Cardiac fibroblast (primary cell): ENCODE measurements at regions not wholly inside any gene's neighbourhood (a gene's known extent, or its start where the extent isn't known, plus 50 kb on each side); places are given as distances from the start of the nearest gene placed in this dataset.

ENCODE experiments used
- DNase-seq, 2 donors: peaks; one replicate each; pipeline versions ENCODE4 v3.0.0 to v3.0.0-alpha.2; 2010; ENCODE audit warnings: low read depth in 2 of 2
- H3K4me3 ChIP-seq, 2 donors: replicated peaks in 1 of 2; 1 replicate in 1 of 2; 2 replicates in 1 of 2; pipeline ENCODE4 v1.5.1; 2011; ENCODE audit warnings: low read depth in 2 of 2, low read length in 2 of 2, mild to moderate bottlenecking in 2 of 2, moderate library complexity in 1 of 2
- CTCF ChIP-seq: IDR thresholded peaks from one replicate; pipeline ENCODE4 v1.5.1; 2011; ENCODE audit warnings: low read depth, mild to moderate bottlenecking, low read length, inconsistent platforms

- H3K4me3 ChIP-seq = no peak overlapping the region
- no peak for DNase-seq
- TF ChIP-seq CTCF = no peak
Observed at GRCh38 chr6:169960521-169960885, 209.1 kb downstream of the ERMARD start.

GRCh38 chr6:169960003-169960344, 208.6 kb downstream of the ERMARD start:
- no peak for TF ChIP-seq CTCF
- DNase-seq = no peak

GRCh38 chr6:169959136-169960002, 207.9 kb downstream of the ERMARD start:
- H3K4me3 ChIP-seq = no peak overlapping the region
- no peak for DNase-seq

More at GRCh38 chr6:169960003-169960344, 208.6 kb downstream of the ERMARD start:
- H3K4me3 ChIP-seq = no peak overlapping the region

GRCh38 chr6:169958510-169958909, 207.1 kb downstream of the ERMARD start:
- DNase-seq = no peak
- H3K4me3 ChIP-seq = no peak overlapping the region
- no peak for TF ChIP-seq CTCF

More at GRCh38 chr6:169959136-169960002, 207.9 kb downstream of the ERMARD start:
- no peak for TF ChIP-seq CTCF

GRCh38 chr6:169957351-169957963, 206.0 kb downstream of the ERMARD start:
- H3K4me3 ChIP-seq = no peak overlapping the region
- no peak for DNase-seq
- TF ChIP-seq CTCF = no peak

GRCh38 chr6:169956580-169956979, 205.2 kb downstream of the ERMARD start:
- DNase-seq = no peak
- no peak for TF ChIP-seq CTCF
- no peak overlapping the region for H3K4me3 ChIP-seq
